Prostate gland (tissue), 2 donors: ENCODE measurements at regions not wholly inside any gene's neighbourhood (a gene's known extent, or its start where the extent isn't known, plus 50 kb on each side); places are given as distances from the start of the nearest gene placed in this dataset.

Experiments
- DNase-seq: peaks from one replicate; pipeline ENCODE4 v3.0.0-alpha.2; 2019; ENCODE audit warnings: low spot score
- H3K27ac ChIP-seq, 2 donors: fragments of 200-600 bp; sonication (generic); 2 replicates each; pipeline ENCODE4 v1.5.1; 2017 to 2019
- H3K27me3 ChIP-seq: fragments of 200-600 bp; sonication (generic); replicated peaks from 2 replicates; pipeline ENCODE4 v1.5.1; 2019; ENCODE audit not compliant: insufficient read depth
- H3K36me3 ChIP-seq, 2 donors: fragments of 200-600 bp; sonication (generic); 1 replicate in 1 of 2; 2 replicates in 1 of 2; pipeline versions ENCODE4 v1.5.1 to v1.8.1; 2017 to 2019
- H3K4me1 ChIP-seq: fragments of 200-600 bp; sonication (generic); replicated peaks from 2 replicates; pipeline ENCODE4 v1.5.1; 2019
- H3K4me3 ChIP-seq, 2 donors: fragments of 200-600 bp; sonication (generic); 2 replicates each; pipeline ENCODE4 v1.5.1; 2017 to 2019
- H3K9me3 ChIP-seq: fragments of 200-600 bp; sonication (generic); 2 replicates; pipeline ENCODE4 v1.5.1; 2017
- CTCF ChIP-seq, 4 experiments: fragments of 200-600 bp in 2 of 4; fragments of 450-650 bp in 2 of 4; sonication (generic) in 2 of 4; IDR thresholded peaks; 1 replicate in 3 of 4; 2 replicates in 1 of 4; pipeline ENCODE4 v1.5.1; 2016 to 2019; ENCODE audit warnings: antibody characterized with exemption in 4 of 4, mild to moderate bottlenecking in 2 of 4, moderate library complexity in 2 of 4
- POLR2A ChIP-seq: fragments of 450-650 bp; IDR thresholded peaks from one replicate; pipeline ENCODE4 v1.6.1; 2016; ENCODE audit warnings: antibody characterized with exemption, mild to moderate bottlenecking
- POLR2AphosphoS5 ChIP-seq: sonication (generic); formaldehyde crosslinking; IDR thresholded peaks from one replicate; pipeline ENCODE4 v1.6.1; 2017; ENCODE audit warnings: antibody characterized with exemption
- WGBS: methylation state at CpG from one replicate; pipeline ENCODE4 v1.1.5; 2018; 5-methylcytosine and 5-hydroxymethylcytosine counted together
- intact Hi-C: fragments of 100-400 bp; cut with DNase I; formaldehyde crosslinking; loops from one replicate; pipeline ENCODE4 v1.14.2; 2022

GRCh38 chr1:69284508-69284907, 283.2 kb upstream of the LRRC7 start:
- intact Hi-C loops, result no loop called here
- Histone ChIP-seq H3K36me3 (no peaks in the 10 kb centered on the region), H3K4me3 (no peak overlapping the region), H3K9me3 (no peaks in the 10 kb centered on the region), H3K27me3 (no peaks in the 10 kb centered on the region), H3K27ac (no peak overlapping the region), H3K4me1 (no peaks in the 10 kb centered on the region)
- no peak for TF ChIP-seq POLR2A
- no peak for TF ChIP-seq POLR2AphosphoS5
- no peak for TF ChIP-seq CTCF (IDR thresholded peaks at IDR 0.05)
- no peak for DNase-seq
- 78% methylated on average over 1 of the region's 1 CpG for WGBS

GRCh38 chr1:69288416-69288815, 279.3 kb upstream of the LRRC7 start:
- Histone ChIP-seq H3K4me1 (no peaks in the 10 kb centered on the region), H3K9me3 (no peaks in the 10 kb centered on the region), H3K4me3 (no peak overlapping the region), H3K27ac (no peak overlapping the region), H3K36me3 (no peaks in the 10 kb centered on the region), H3K27me3 (no peaks in the 10 kb centered on the region)
- DNase-seq, result no peak
- TF ChIP-seq CTCF (IDR thresholded peaks at IDR 0.05) (no peak), POLR2A (no peak), POLR2AphosphoS5 (no peak)
- intact Hi-C loops, result no loop called here
- 84% methylated on average over 5 of the region's 5 CpGs for whole genome bisulfite sequencing

DNA sequence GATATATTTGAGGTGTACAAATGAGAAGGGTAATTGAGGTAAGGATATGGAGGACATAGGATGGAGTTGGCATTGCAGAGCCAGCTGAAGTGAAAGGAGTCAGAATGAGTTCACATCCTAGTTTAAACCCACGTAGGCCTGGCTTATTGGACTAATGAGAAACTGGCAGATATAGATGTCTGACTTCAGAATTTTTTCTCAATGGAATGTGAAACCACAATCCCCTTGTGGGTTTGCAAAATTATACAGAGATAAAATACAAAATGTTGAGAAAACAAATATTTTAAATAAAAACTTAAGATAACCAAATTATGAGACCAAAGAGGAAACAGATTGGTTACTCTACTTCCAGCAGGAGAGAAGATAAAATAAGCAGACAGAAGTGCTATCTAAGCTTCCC, 277.4 kb upstream of the LRRC7 start:
- intact Hi-C loops, result no loop called here
- Histone ChIP-seq H3K4me3 (no peak overlapping the region), H3K36me3 (no peaks in the 10 kb centered on the region), H3K27ac (no peak overlapping the region), H3K4me1 (no peaks in the 10 kb centered on the region), H3K27me3 (no peaks in the 10 kb centered on the region), H3K9me3 (no peaks in the 10 kb centered on the region)
- WGBS, result 40% methylated on average over 1 of the region's 1 CpG
- TF ChIP-seq POLR2A (no peak), CTCF (IDR thresholded peaks at IDR 0.05) (no peak), POLR2AphosphoS5 (no peak)
- no peak for DNase-seq

DNA sequence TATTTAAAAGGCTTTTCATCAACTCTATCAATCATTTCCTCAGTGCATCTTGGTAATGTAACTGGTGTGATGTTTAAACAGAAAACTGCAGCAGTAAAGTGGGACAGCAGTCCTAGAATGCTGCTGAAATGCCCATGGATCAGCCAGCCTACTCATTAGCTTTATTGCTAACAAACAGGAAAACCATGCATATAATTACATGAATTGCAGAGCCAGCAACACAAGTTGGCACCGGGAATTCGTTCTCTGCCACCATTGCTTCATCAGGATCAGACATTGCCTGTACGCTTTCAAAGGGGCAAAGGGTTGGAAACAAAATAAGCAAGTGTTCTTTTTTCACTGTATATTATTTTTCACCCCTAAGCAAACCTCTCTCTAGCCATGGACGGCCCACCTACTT, 276.2 kb upstream of the LRRC7 start:
- 69% methylated on average over 4 of the region's 4 CpGs for WGBS

More for the DNA sequence above, 276.2 kb upstream of the LRRC7 start:
- no peaks in the 10 kb centered on the region for H3K4me1 ChIP-seq
- no peak for TF ChIP-seq POLR2AphosphoS5
- no peak for TF ChIP-seq CTCF (IDR thresholded peaks at IDR 0.05)
- no peak for TF ChIP-seq POLR2A
- intact Hi-C loops, result no loop called here
- H3K9me3 ChIP-seq, result no peaks in the 10 kb centered on the region
- H3K27ac ChIP-seq, result no peak overlapping the region
- H3K4me3 ChIP-seq, result no peak overlapping the region
- H3K27me3 ChIP-seq, result no peaks in the 10 kb centered on the region
- H3K36me3 ChIP-seq, result no peaks in the 10 kb centered on the region
- no peak for DNase-seq
